Esophagus squamous epithelium (tissue), 5 donors: ENCODE measurements at regions not wholly inside any gene's neighbourhood (a gene's known extent, or its start where the extent isn't known, plus 50 kb on each side); places are given as distances from the start of the nearest gene placed in this dataset.

Source experiments
- DNase-seq: peaks from one replicate; lab custom pipeline; 2025; lab: John Stamatoyannopoulos, UW
- H3K27ac ChIP-seq, 4 donors: fragments of 200-600 bp; sonication (generic); one replicate each; pipeline ENCODE4 v1.5.1; 2016 to 2019; ENCODE audit warnings: mild to moderate bottlenecking in 1 of 4
- H3K27me3 ChIP-seq, 4 donors: fragments of 200-600 bp; sonication (generic); 1 replicate in 3 of 4; 2 replicates in 1 of 4; pipeline versions ENCODE4 v1.5.1 to v1.6.0; 2017 to 2021; ENCODE audit warnings: antibody characterized with exemption in 1 of 4
- H3K36me3 ChIP-seq, 3 donors: fragments of 200-600 bp; sonication (generic); one replicate each; pipeline ENCODE4 v1.5.1; 2016 to 2019
- H3K4me1 ChIP-seq, 3 donors: fragments of 200-600 bp; sonication (generic); one replicate each; pipeline ENCODE4 v1.5.1; 2017 to 2019
- H3K4me3 ChIP-seq, 4 donors: fragments of 200-600 bp; sonication (generic); 1 replicate in 3 of 4; 2 replicates in 1 of 4; pipeline ENCODE4 v1.5.1; 2016 to 2019; ENCODE audit warnings: mild to moderate bottlenecking in 2 of 4, moderate library complexity in 1 of 4
- H3K9me3 ChIP-seq, 3 donors: fragments of 200-600 bp; sonication (generic); one replicate each; pipeline ENCODE4 v1.5.1; 2016 to 2019
- POLR2A ChIP-seq, 4 donors: fragments of 450-650 bp; IDR thresholded peaks; one replicate each; pipeline ENCODE4 v1.6.1; 2017; ENCODE audit warnings: antibody characterized with exemption in 4 of 4, mild to moderate bottlenecking in 4 of 4, moderate library complexity in 3 of 4
- WGBS, 2 donors: methylation state at CpG; one replicate each; pipeline ENCODE4 v1.1.5; 2018; 5-methylcytosine and 5-hydroxymethylcytosine counted together
- intact Hi-C: fragments of 100-400 bp; cut with DNase I; formaldehyde crosslinking; loops from one replicate; pipeline ENCODE4 v1.15.0; 2022
- TF ChIP-seq, protein P1 (sequence below), 6 experiments: fragments of 450-650 bp in 4 of 6; fragments of 200-600 bp in 2 of 6; sonication (generic) in 2 of 6; IDR thresholded peaks; one replicate each; pipeline ENCODE4 v1.5.1; 2016 to 2019; ENCODE audit warnings: antibody characterized with exemption in 6 of 6, mild to moderate bottlenecking in 4 of 6, moderate library complexity in 4 of 6
- donor health status: DM: yes; HTN: yes; CAD: no.

DNA sequence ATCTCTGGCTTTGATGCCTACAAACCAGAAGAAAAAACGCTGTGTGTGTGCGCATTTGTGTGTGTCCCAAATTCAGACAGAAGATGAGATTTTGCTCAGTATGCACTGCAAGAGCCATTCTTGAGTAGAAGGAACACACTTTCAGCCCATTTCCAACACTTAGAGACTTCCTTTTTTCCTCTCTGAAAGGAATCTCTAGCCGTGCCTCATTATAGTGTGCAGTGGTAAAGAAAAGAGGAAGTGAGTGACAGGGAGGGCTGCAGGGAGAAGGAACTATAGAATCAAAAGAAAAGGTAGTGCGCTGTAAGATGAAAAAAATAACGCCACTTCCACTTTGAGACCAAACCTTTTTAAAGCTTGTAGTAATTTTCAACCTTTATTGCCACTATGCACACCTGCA lies 1400.9 kb upstream of the FLRT2 start:
- Histone ChIP-seq H3K27me3 (no peaks in the 10 kb centered on the region), H3K9me3 (no peaks in the 10 kb centered on the region), H3K4me3 (no peak overlapping the region), H3K36me3 (no peaks in the 10 kb centered on the region), H3K4me1 (no peaks in the 10 kb centered on the region), H3K27ac (no peak overlapping the region)
- DNase-seq: no peak
- 46 to 54% methylated on average over 5 of the region's 5 CpGs for WGBS, 2 donors
- TF ChIP-seq, protein P1, sequence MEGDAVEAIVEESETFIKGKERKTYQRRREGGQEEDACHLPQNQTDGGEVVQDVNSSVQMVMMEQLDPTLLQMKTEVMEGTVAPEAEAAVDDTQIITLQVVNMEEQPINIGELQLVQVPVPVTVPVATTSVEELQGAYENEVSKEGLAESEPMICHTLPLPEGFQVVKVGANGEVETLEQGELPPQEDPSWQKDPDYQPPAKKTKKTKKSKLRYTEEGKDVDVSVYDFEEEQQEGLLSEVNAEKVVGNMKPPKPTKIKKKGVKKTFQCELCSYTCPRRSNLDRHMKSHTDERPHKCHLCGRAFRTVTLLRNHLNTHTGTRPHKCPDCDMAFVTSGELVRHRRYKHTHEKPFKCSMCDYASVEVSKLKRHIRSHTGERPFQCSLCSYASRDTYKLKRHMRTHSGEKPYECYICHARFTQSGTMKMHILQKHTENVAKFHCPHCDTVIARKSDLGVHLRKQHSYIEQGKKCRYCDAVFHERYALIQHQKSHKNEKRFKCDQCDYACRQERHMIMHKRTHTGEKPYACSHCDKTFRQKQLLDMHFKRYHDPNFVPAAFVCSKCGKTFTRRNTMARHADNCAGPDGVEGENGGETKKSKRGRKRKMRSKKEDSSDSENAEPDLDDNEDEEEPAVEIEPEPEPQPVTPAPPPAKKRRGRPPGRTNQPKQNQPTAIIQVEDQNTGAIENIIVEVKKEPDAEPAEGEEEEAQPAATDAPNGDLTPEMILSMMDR (IDR thresholded peaks at IDR 0.05): no peak
- TF ChIP-seq POLR2A (IDR thresholded peaks at IDR 0.05): no peak
- intact Hi-C loops: no loop called here

DNA sequence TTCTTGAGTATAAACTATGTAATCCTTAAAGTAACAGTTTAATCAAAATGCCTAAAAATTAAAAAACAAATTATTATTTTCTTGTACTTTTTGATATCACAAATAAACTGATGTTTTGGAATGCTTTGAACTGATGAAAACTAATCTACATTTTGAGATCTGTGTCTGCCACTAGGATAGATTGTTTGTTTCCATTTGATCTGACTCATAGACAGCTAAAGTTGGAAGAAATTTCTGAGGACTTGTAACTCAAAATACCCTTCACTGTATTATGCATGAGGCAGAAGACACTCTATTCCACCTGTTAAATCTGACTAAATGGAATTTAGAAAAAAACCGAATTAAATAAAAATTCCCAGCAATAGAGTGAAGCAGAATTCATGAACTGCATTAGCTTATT lies 1400.0 kb upstream of the FLRT2 start:
- Histone ChIP-seq H3K36me3 (no peaks in the 10 kb centered on the region), H3K27me3 (no peaks in the 10 kb centered on the region), H3K4me1 (no peaks in the 10 kb centered on the region), H3K4me3 (no peak overlapping the region), H3K9me3 (no peaks in the 10 kb centered on the region), H3K27ac (no peak overlapping the region)
- DNase-seq: no peak
- intact Hi-C loops: no loop called here
- 50 to 83% methylated on average over 1 of the region's 1 CpG for WGBS, 2 donors
- TF ChIP-seq, protein P1 (IDR thresholded peaks at IDR 0.05): no peak
- no peak for TF ChIP-seq POLR2A (IDR thresholded peaks at IDR 0.05)

DNA sequence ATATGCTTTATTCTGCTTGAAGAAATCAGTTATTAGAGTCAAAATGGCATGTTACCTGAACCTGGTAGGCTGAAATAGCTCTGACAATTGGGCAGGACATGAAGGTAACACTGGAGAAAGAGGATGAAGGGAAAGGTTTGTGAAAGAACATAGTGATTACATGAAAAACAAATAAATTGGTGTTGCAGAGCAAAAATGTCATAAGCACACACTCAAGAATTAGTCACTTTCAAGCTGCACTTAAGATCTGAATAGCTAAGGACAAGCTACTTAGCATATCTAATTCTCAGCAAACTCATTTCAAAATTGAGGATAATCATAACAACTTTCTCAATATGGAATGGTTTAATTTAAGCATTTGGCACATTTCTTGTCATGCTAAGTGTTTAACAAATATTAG lies 1398.0 kb upstream of the FLRT2 start:
- no peaks in the 10 kb centered on the region for H3K27me3 ChIP-seq
- no peak for TF ChIP-seq POLR2A (IDR thresholded peaks at IDR 0.05)
- TF ChIP-seq, protein P1 (IDR thresholded peaks at IDR 0.05): no peak
- no peaks in the 10 kb centered on the region for H3K4me1 ChIP-seq
- H3K9me3 ChIP-seq: no peaks in the 10 kb centered on the region
- no peak for DNase-seq
- H3K27ac ChIP-seq: no peak overlapping the region
- H3K36me3 ChIP-seq: no peaks in the 10 kb centered on the region
- H3K4me3 ChIP-seq: no peak overlapping the region
- intact Hi-C loops: no loop called here

DNA sequence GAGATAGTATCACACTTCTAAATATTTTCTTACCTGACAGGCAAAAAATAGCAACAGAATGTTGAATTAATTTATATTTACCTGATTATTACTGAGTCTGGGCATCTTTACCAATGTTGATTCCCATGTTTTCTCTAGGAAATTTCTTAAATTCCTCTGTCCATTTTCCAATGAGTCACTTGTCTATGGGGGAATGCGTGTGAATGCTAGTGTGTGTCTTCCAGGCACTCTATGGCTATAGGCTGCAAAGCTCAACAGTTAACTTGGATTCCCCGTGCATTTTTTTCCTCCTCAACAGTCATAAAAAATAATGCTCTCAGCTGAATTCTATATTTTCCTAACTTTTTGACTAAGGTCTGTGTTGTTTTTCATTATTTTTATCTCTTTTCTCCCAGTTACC lies 1385.8 kb upstream of the FLRT2 start:
- WGBS, 2 donors: 84 to 90% methylated on average over 2 of the region's 2 CpGs
- intact Hi-C loops: no loop called here
- Histone ChIP-seq H3K4me1 (no peaks in the 10 kb centered on the region), H3K9me3 (no peaks in the 10 kb centered on the region), H3K36me3 (no peaks in the 10 kb centered on the region), H3K27me3 (no peaks in the 10 kb centered on the region), H3K4me3 (no peak overlapping the region), H3K27ac (no peak overlapping the region)
- TF ChIP-seq POLR2A (IDR thresholded peaks at IDR 0.05): no peak
- TF ChIP-seq, protein P1 (IDR thresholded peaks at IDR 0.05): no peak
- DNase-seq: no peak

DNA sequence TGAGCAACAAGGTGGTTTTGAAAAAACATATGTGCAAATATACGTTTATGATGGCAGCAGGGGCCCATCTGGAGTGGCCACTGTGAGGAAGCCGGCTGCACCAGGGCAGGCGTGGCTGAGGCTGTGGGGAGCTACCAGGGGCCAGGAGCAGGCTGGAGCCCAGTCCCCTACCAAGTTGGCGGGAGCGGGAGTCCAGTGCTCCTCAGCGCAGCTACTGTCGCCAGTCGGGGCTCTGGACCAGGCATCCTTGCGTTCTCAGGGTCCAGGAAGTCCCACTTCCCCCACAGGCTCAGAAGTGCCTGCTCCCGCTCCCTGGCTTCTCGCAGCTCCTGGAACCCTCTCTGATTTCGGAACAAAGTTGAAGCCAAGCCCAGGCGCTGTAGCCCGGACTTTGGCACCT lies 1377.5 kb upstream of the FLRT2 start:
- Histone ChIP-seq H3K36me3 (no peaks in the 10 kb centered on the region), H3K4me1 (no peaks in the 10 kb centered on the region), H3K9me3 (no peaks in the 10 kb centered on the region), H3K4me3 (no peak overlapping the region), H3K27ac (no peak overlapping the region), H3K27me3 (no peaks in the 10 kb centered on the region)
- intact Hi-C loops: no loop called here
- 89 to 93% methylated on average over 8 to 14 of the region's 14 CpGs for WGBS, 2 donors
- DNase-seq: no peak
- TF ChIP-seq, protein P1 (IDR thresholded peaks at IDR 0.05): no peak
- TF ChIP-seq POLR2A (IDR thresholded peaks at IDR 0.05): no peak
